C4-2B (cell line): ENCODE measurements at regions not wholly inside any gene's neighbourhood (a gene's known extent, or its start where the extent isn't known, plus 50 kb on each side); places are given as distances from the start of the nearest gene placed in this dataset.

Experiments
- H3K27ac ChIP-seq: fragments of 450-650 bp; 2 replicates; pipeline ENCODE4 v1.5.1; 2017
- ZFX ChIP-seq: fragments of 450-650 bp; IDR thresholded peaks from 2 replicates; pipeline ENCODE4 v1.6.1; 2017
- TF ChIP-seq, protein P1 (sequence below): fragments of 450-650 bp; conservative IDR thresholded peaks from 2 replicates; pipeline ENCODE4 v1.5.1; 2017; ENCODE audit warnings: mild to moderate bottlenecking

DNA sequence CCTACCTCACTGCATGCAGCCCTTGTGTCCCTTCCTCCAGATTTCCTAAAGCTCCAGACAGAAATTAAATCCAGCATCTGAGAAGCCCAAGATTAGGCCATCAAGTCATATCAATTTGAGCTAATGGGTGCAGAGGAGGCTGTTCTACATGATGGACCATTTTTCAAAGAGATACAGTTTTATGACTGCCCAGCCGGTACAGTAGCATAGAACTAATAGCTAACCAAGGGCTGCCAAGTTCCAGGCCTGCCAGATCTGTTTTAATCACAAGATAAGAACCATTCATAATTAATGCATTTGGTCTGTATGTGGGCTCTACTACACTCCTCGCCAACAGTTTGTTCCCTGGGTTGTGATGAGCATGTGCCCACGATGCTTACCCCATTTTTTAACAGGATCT lies 64.9 kb downstream of the PABIR2 start:
- no peak for TF ChIP-seq ZFX
- TF ChIP-seq, protein P1, sequence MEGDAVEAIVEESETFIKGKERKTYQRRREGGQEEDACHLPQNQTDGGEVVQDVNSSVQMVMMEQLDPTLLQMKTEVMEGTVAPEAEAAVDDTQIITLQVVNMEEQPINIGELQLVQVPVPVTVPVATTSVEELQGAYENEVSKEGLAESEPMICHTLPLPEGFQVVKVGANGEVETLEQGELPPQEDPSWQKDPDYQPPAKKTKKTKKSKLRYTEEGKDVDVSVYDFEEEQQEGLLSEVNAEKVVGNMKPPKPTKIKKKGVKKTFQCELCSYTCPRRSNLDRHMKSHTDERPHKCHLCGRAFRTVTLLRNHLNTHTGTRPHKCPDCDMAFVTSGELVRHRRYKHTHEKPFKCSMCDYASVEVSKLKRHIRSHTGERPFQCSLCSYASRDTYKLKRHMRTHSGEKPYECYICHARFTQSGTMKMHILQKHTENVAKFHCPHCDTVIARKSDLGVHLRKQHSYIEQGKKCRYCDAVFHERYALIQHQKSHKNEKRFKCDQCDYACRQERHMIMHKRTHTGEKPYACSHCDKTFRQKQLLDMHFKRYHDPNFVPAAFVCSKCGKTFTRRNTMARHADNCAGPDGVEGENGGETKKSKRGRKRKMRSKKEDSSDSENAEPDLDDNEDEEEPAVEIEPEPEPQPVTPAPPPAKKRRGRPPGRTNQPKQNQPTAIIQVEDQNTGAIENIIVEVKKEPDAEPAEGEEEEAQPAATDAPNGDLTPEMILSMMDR: no peak
- no peak overlapping the region for H3K27ac ChIP-seq

DNA sequence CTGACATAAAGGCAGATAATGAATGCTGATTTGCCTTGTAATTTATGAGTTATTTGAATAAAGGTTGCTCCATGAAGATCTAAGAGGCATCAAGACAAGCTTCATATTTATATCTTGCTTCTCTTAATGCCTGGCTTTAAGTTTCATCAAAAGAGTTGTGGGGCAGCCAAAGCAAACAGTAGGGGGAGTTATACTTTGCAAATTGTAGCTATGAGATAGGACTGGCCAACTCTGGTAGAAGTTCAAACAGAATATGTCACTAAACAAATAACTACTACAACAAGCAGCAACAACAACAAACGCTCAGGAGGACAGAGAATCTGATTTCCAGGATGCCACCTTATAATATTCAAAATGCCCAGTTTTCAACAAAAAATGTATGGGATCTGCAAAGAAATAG lies 69.1 kb upstream of the PLAC1 start:
- no peak overlapping the region for H3K27ac ChIP-seq
- no peak for TF ChIP-seq ZFX
- TF ChIP-seq, protein P1: peak; percentile 43

DNA sequence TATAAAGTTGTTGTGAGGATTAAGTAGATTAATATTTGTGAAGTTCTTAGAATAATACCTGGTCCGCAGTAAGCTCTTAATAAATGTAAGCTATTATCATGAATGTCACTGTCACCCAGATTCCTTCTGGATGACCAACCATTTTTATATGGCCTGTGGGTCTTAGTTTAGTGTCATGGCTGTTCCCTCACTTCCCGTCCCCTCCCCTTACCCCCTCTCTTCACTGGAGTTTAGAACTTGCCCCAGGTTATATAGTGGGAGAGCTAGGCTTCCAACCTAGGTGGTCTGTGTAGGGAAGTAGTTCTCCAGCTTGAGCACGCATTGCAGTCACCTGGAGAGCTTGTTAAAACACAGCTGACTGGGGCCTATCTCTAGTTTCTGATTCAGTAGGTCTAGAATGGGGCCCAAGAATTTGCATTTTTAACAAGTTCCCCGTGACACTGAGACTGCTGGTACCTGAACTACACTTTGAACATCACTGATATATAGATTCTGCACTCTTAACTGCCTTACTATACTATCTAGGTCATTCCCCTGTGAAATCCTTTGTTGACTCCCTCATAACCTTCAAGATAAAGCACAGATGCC lies 66.9 kb upstream of the PLAC1 start:
- H3K27ac ChIP-seq: no peak overlapping the region
- no peak for TF ChIP-seq ZFX
- TF ChIP-seq, protein P1: no peak

DNA sequence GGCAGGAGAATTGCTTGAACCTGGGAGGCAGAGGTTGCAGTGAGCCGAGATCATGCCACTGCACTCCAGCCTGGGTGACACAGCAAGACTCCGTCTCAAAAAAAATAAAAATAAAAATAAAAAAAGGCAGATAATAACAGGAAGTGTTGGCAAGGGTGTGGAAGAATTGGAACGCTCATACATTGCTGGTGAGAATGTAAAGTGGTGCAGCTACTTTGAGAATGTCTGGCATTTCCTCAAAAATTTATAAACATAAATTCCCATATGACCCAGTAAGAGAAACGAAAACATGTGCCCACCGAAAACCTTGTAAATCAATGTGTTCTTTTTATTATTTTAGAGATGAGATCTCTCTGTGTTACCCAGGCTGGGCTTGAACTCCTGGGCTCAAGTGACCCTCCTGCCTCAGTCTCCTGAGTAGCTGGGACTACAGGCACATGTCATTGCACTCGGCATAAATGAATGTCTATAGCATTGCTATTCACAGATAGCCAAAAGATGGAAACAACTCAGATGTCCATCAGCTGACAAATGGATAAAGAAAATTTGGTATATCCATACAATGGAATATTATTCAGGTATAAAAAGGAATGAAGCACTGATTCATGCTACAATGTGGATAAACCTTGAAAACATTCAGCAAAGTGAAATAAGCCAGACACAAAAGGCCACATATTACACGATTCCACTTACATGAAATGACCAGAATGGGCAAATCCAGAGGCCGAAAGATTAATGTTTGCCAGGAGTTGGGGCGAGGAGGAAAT lies 63.7 kb upstream of the PLAC1 start:
- H3K27ac ChIP-seq: no peak overlapping the region
- no peak for TF ChIP-seq ZFX
- TF ChIP-seq, protein P1: no peak

DNA sequence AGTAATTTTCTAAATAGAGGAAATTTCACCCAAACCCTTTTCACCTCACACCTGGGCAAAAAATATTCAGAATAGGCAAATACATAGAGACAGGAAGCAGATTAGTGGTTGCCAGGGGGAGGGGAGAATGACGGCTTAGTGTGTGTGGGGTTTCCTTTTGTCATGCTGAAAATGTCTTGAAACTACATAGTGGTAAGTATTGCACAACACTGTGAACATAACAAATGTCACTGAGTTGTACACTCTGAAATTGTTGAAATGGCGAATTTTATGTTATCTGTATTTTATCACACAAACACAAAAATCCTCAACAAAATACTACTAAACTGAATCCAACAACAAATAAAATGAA lies 60.7 kb upstream of the PLAC1 start:
- TF ChIP-seq, protein P1: no peak
- no peak for TF ChIP-seq ZFX

DNA sequence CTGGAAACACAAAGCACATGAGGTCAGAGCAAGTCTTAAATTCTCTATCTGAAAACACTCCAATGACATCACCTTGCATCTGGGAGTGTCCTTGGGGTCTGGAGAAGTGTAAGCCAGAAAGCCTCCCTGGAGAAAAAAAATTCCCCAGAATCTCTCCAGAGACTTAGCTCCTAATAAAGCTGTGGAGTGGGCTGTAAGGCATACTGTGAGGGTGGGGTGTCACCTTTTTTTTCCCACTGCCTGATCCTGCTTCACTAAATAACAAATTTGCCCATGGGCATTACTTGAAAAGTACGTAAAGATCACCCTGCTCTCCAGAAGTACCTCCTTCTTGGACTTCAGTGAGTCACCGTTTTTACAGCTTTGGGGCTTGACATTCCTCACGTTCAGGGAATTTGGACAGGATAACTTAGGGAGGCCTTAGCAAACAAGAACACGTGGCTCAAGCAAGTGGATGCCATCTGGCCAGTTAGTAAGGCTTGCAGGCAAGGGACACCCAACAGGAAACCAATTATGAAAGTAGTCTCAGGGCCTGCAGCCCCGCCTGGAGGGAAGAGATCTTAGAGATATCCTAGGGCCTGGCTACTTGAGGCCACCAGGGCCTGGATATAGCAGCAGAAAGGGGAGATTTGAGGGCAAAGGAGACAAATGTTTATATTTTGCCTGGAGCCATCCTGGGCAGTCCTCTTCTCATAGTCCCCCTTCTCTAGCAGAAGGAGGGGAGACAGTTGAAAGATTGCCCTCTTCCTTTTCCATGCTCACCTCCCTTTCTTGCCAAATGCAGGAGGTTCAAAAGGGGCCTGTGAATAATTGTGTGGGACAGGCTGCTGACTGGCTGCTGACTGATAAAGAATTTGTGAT lies 60.1 kb upstream of the PLAC1 start:
- H3K27ac ChIP-seq: peak overlapping the region; percentile 43; the same call in 1 of the 2 replicates

More for the DNA sequence above, 60.7 kb upstream of the PLAC1 start:
- H3K27ac ChIP-seq: no peak overlapping the region; the same call in 1 of the 2 replicates

More for the DNA sequence above, 60.1 kb upstream of the PLAC1 start:
- TF ChIP-seq ZFX: peak; percentile 14; the same call in 1 of the 2 replicates
- TF ChIP-seq, protein P1: no peak
